NCI-H2196 treated with DMSO at 0.1 percent for 48 hours (cell line): ENCODE measurements at regions not wholly inside any gene's neighbourhood (a gene's known extent, or its start where the extent isn't known, plus 50 kb on each side); places are given as distances from the start of the nearest gene placed in this dataset.

ENCODE experiments used
- DNase-seq: peaks from one replicate; lab custom pipeline; 2025; ENCODE audit not compliant: unreplicated experiment; lab: John Stamatoyannopoulos, UW

GRCh38 chr5:74428876-74429275, 211.7 kb downstream of the ENC1 start:
- no peak for DNase-seq

GRCh38 chr5:74428275-74428674, 212.3 kb downstream of the ENC1 start:
- no peak for DNase-seq

- DNase-seq: no peak
These were observed 214.0 kb downstream of the ENC1 start for GRCh38 chr5:74426506-74426905.

GRCh38 chr5:74424162-74424868, 216.2 kb downstream of the ENC1 start:
- no peak for DNase-seq

- no peak for DNase-seq
These were observed 217.1 kb downstream of the ENC1 start for GRCh38 chr5:74423383-74423782.

GRCh38 chr5:74422671-74423070, 217.9 kb downstream of the ENC1 start:
- DNase-seq: no peak

- DNase-seq: no peak
These were observed 218.5 kb downstream of the ENC1 start for GRCh38 chr5:74422030-74422429.

GRCh38 chr5:74421377-74421776, 219.2 kb downstream of the ENC1 start:
- DNase-seq: no peak

GRCh38 chr5:74420947-74421346, 219.6 kb downstream of the ENC1 start:
- DNase-seq: no peak

- DNase-seq: no peak
These were observed 220.3 kb downstream of the ENC1 start for GRCh38 chr5:74420220-74420619.

GRCh38 chr5:74419468-74419867, 221.1 kb downstream of the ENC1 start:
- no peak for DNase-seq

- no peak for DNase-seq
These were observed 221.8 kb downstream of the ENC1 start for GRCh38 chr5:74418709-74419108.

- DNase-seq: no peak
These were observed 222.3 kb downstream of the ENC1 start for GRCh38 chr5:74418261-74418660.

GRCh38 chr5:74415695-74416102, 224.8 kb downstream of the ENC1 start:
- no peak for DNase-seq

GRCh38 chr5:74414228-74414627, 226.3 kb downstream of the ENC1 start:
- DNase-seq: no peak

- DNase-seq: no peak
These were observed 227.0 kb downstream of the ENC1 start for GRCh38 chr5:74413403-74414048.

GRCh38 chr5:74412066-74412465, 228.5 kb downstream of the ENC1 start:
- DNase-seq: no peak

GRCh38 chr5:74409712-74410111, 230.8 kb downstream of the ENC1 start:
- DNase-seq: no peak

- no peak for DNase-seq
These were observed 231.3 kb downstream of the ENC1 start for GRCh38 chr5:74409166-74409706.

GRCh38 chr5:74408150-74409043, 232.1 kb downstream of the ENC1 start:
- no peak for DNase-seq

GRCh38 chr5:74407701-74408100, 232.8 kb downstream of the ENC1 start:
- DNase-seq: no peak

GRCh38 chr5:74406844-74407243, 233.7 kb downstream of the ENC1 start:
- DNase-seq: no peak
